ENCODE measurements at regions not wholly inside any gene's neighbourhood (a gene's known extent, or its start where the extent isn't known, plus 50 kb on each side); places are given as distances from the start of the nearest gene placed in this dataset.

DNA sequence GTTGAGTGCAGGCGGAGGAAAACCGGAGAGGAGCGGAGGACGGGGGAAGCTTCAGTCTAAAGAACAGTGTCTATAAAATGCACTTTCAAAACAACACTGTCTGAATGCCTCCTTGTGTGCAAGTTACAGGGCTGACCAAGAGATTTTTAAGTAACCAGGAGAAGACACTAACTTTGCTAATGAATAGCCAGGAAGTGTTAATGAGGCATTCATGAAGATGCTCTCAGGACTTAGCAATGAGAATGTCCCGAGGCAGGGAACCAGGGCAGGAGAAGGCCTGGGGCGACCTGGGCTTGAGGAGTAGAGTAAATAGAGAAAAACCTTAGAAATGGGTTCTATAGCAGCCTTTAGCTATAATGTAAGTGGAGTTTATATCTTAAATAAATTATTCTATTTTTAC, 312.1 kb downstream of the SKIDA1 start:
- TF ChIP-seq, protein P1, sequence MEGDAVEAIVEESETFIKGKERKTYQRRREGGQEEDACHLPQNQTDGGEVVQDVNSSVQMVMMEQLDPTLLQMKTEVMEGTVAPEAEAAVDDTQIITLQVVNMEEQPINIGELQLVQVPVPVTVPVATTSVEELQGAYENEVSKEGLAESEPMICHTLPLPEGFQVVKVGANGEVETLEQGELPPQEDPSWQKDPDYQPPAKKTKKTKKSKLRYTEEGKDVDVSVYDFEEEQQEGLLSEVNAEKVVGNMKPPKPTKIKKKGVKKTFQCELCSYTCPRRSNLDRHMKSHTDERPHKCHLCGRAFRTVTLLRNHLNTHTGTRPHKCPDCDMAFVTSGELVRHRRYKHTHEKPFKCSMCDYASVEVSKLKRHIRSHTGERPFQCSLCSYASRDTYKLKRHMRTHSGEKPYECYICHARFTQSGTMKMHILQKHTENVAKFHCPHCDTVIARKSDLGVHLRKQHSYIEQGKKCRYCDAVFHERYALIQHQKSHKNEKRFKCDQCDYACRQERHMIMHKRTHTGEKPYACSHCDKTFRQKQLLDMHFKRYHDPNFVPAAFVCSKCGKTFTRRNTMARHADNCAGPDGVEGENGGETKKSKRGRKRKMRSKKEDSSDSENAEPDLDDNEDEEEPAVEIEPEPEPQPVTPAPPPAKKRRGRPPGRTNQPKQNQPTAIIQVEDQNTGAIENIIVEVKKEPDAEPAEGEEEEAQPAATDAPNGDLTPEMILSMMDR (IDR thresholded peaks at IDR 0.05): no peak
- no peak for TF ChIP-seq POLR2A (IDR thresholded peaks at IDR 0.05)

Data from Peyer's patch (tissue), 4 donors.